Activated naive CD8-positive, alpha-beta T cell treated with anti-CD3 and anti-CD28 coated beads, Interleukin-2, amount 50 U/mL, for 24 hours (primary cell): ENCODE measurements at regions not wholly inside any gene's neighbourhood (a gene's known extent, or its start where the extent isn't known, plus 50 kb on each side); places are given as distances from the start of the nearest gene placed in this dataset.

ENCODE experiments used
- ATAC-seq: fragments of 150-1000 bp; cut with Tn5 transposase; one replicate; pipeline ENCODE4 v1.10.0; 2021
- DNase-seq: peaks from one replicate; pipeline ENCODE4 v3.0.0; 2021
- H3K27ac Mint-ChIP-seq: one replicate; pipeline ENCODE4 v1.8.0; 2021; ENCODE audit warnings: mild to moderate bottlenecking, mixed read lengths
- H3K27me3 Mint-ChIP-seq: one replicate; pipeline ENCODE4 v1.8.0; 2021; ENCODE audit warnings: mixed read lengths
- H3K36me3 Mint-ChIP-seq: one replicate; pipeline ENCODE4 v1.8.0; 2021; ENCODE audit warnings: low read depth, mixed read lengths
- H3K4me1 Mint-ChIP-seq: one replicate; pipeline ENCODE4 v1.8.0; 2021; ENCODE audit warnings: mixed read lengths
- H3K4me3 Mint-ChIP-seq: one replicate; pipeline ENCODE4 v1.8.0; 2021; ENCODE audit warnings: mild to moderate bottlenecking, moderate library complexity, mixed read lengths
- H3K9me3 Mint-ChIP-seq: one replicate; pipeline ENCODE4 v1.8.0; 2021; ENCODE audit warnings: mixed read lengths

- DNase-seq (no peak), ATAC-seq (no peak)
- Mint-ChIP-seq H3K36me3 (no peaks in the 10 kb centered on the region), H3K9me3 (no peaks in the 10 kb centered on the region), H3K27me3 (no peaks in the 10 kb centered on the region), H3K4me3 (no peak overlapping the region), H3K27ac (no peak overlapping the region), H3K4me1 (no peaks in the 10 kb centered on the region)
Measured at GRCh38 chr2:6760132-6760531, 105.6 kb downstream of the CMPK2 start.

- ATAC-seq: no peak
- no peak overlapping the region for H3K4me3 Mint-ChIP-seq
- H3K36me3 Mint-ChIP-seq: no peaks in the 10 kb centered on the region
- no peaks in the 10 kb centered on the region for H3K27me3 Mint-ChIP-seq
- no peak overlapping the region for H3K27ac Mint-ChIP-seq
- DNase-seq: no peak
- no peaks in the 10 kb centered on the region for H3K4me1 Mint-ChIP-seq
- no peaks in the 10 kb centered on the region for H3K9me3 Mint-ChIP-seq
Measured at GRCh38 chr2:6764968-6765723, 100.6 kb downstream of the CMPK2 start.

- peaks cover 21% of the 10 kb centered on the region for H3K27me3 Mint-ChIP-seq
- H3K9me3 Mint-ChIP-seq: no peaks in the 10 kb centered on the region
- H3K4me3 Mint-ChIP-seq: no peak overlapping the region
- no peak overlapping the region for H3K27ac Mint-ChIP-seq
- DNase-seq (no peak), ATAC-seq (no peak)
- no peaks in the 10 kb centered on the region for H3K36me3 Mint-ChIP-seq
- H3K4me1 Mint-ChIP-seq: peaks cover 8% of the 10 kb centered on the region
Measured at GRCh38 chr2:6769346-6769745, 96.4 kb downstream of the CMPK2 start.

- ATAC-seq (no peak), DNase-seq (no peak)
- Mint-ChIP-seq H3K27ac (no peak overlapping the region), H3K36me3 (no peaks in the 10 kb centered on the region), H3K27me3 (peaks cover 21% of the 10 kb centered on the region), H3K9me3 (no peaks in the 10 kb centered on the region), H3K4me3 (no peak overlapping the region), H3K4me1 (peaks cover 8% of the 10 kb centered on the region)
Measured at GRCh38 chr2:6770006-6770405, 95.7 kb downstream of the CMPK2 start.

GRCh38 chr2:6771634-6772611 is 93.8 kb downstream of the CMPK2 start:
- ATAC-seq (no peak), DNase-seq (no peak)
- Mint-ChIP-seq H3K27ac (no peak overlapping the region), H3K27me3 (peaks cover 21% of the 10 kb centered on the region), H3K36me3 (no peaks in the 10 kb centered on the region), H3K9me3 (no peaks in the 10 kb centered on the region), H3K4me3 (no peak overlapping the region), H3K4me1 (peaks cover 8% of the 10 kb centered on the region)

GRCh38 chr2:6773007-6773693 is 92.6 kb downstream of the CMPK2 start:
- H3K4me1 Mint-ChIP-seq: peaks cover 8% of the 10 kb centered on the region
- no peak overlapping the region for H3K4me3 Mint-ChIP-seq
- DNase-seq: peak; percentile 86
- no peaks in the 10 kb centered on the region for H3K36me3 Mint-ChIP-seq
- peak; percentile 85 for ATAC-seq
- no peak overlapping the region for H3K27ac Mint-ChIP-seq
- peaks cover 21% of the 10 kb centered on the region for H3K27me3 Mint-ChIP-seq
- H3K9me3 Mint-ChIP-seq: no peaks in the 10 kb centered on the region

- H3K27ac Mint-ChIP-seq: no peak overlapping the region
Measured at GRCh38 chr2:6773694-6774044, 92.0 kb downstream of the CMPK2 start.

GRCh38 chr2:6776125-6776524 is 89.6 kb downstream of the CMPK2 start:
- no peak for ATAC-seq
- H3K36me3 Mint-ChIP-seq: no peaks in the 10 kb centered on the region
- no peak overlapping the region for H3K4me3 Mint-ChIP-seq
- peaks cover 10% of the 10 kb centered on the region for H3K4me1 Mint-ChIP-seq
- peaks cover 21% of the 10 kb centered on the region for H3K27me3 Mint-ChIP-seq
- H3K27ac Mint-ChIP-seq: no peak overlapping the region
- H3K9me3 Mint-ChIP-seq: no peaks in the 10 kb centered on the region
- DNase-seq: no peak

More at GRCh38 chr2:6773694-6774044, 92.0 kb downstream of the CMPK2 start:
- no peak for DNase-seq
- H3K4me3 Mint-ChIP-seq: no peak overlapping the region
- no peaks in the 10 kb centered on the region for H3K9me3 Mint-ChIP-seq
- H3K27me3 Mint-ChIP-seq: peaks cover 21% of the 10 kb centered on the region
- H3K4me1 Mint-ChIP-seq: peaks cover 8% of the 10 kb centered on the region
- H3K36me3 Mint-ChIP-seq: no peaks in the 10 kb centered on the region
- no peak for ATAC-seq

GRCh38 chr2:6777626-6778025 is 88.1 kb downstream of the CMPK2 start:
- no peak overlapping the region for H3K27ac Mint-ChIP-seq
- peaks cover 16% of the 10 kb centered on the region for H3K27me3 Mint-ChIP-seq
- DNase-seq (no peak), ATAC-seq (no peak)
- no peak overlapping the region for H3K4me3 Mint-ChIP-seq
- H3K4me1 Mint-ChIP-seq: peaks cover 11% of the 10 kb centered on the region
- H3K36me3 Mint-ChIP-seq: no peaks in the 10 kb centered on the region
- no peaks in the 10 kb centered on the region for H3K9me3 Mint-ChIP-seq

- peaks cover 6% of the 10 kb centered on the region for H3K4me1 Mint-ChIP-seq
- H3K4me3 Mint-ChIP-seq: no peak overlapping the region
- H3K27me3 Mint-ChIP-seq: no peaks in the 10 kb centered on the region
- H3K27ac Mint-ChIP-seq: no peak overlapping the region
- DNase-seq: peak; percentile 10
- H3K9me3 Mint-ChIP-seq: no peaks in the 10 kb centered on the region
- ATAC-seq: peak; percentile 37
- no peaks in the 10 kb centered on the region for H3K36me3 Mint-ChIP-seq
Measured at GRCh38 chr2:6780765-6781274, 84.9 kb downstream of the CMPK2 start.

GRCh38 chr2:6782517-6783237 is 83.0 kb downstream of the CMPK2 start:
- Mint-ChIP-seq H3K36me3 (no peaks in the 10 kb centered on the region), H3K27me3 (no peaks in the 10 kb centered on the region), H3K4me1 (peaks cover 6% of the 10 kb centered on the region), H3K4me3 (no peak overlapping the region), H3K27ac (no peak overlapping the region), H3K9me3 (no peaks in the 10 kb centered on the region)
- ATAC-seq (no peak), DNase-seq (no peak)

GRCh38 chr2:6783238-6783614 is 82.5 kb downstream of the CMPK2 start:
- Mint-ChIP-seq H3K4me3 (no peak overlapping the region), H3K4me1 (peaks cover 6% of the 10 kb centered on the region), H3K27ac (no peak overlapping the region), H3K27me3 (no peaks in the 10 kb centered on the region), H3K36me3 (no peaks in the 10 kb centered on the region), H3K9me3 (no peaks in the 10 kb centered on the region)
- no peak for DNase-seq
- ATAC-seq: no peak

- Mint-ChIP-seq H3K9me3 (no peaks in the 10 kb centered on the region), H3K27me3 (no peaks in the 10 kb centered on the region), H3K27ac (no peak overlapping the region), H3K36me3 (no peaks in the 10 kb centered on the region), H3K4me1 (peaks cover 6% of the 10 kb centered on the region), H3K4me3 (no peak overlapping the region)
- no peak for DNase-seq
- ATAC-seq: no peak
Measured at GRCh38 chr2:6784291-6784690, 81.4 kb downstream of the CMPK2 start.

- no peaks in the 10 kb centered on the region for H3K36me3 Mint-ChIP-seq
- peaks cover 6% of the 10 kb centered on the region for H3K4me1 Mint-ChIP-seq
- H3K27me3 Mint-ChIP-seq: no peaks in the 10 kb centered on the region
- DNase-seq: no peak
- no peak overlapping the region for H3K27ac Mint-ChIP-seq
- H3K9me3 Mint-ChIP-seq: no peaks in the 10 kb centered on the region
- no peak overlapping the region for H3K4me3 Mint-ChIP-seq
- no peak for ATAC-seq
Measured at GRCh38 chr2:6785493-6785892, 80.2 kb downstream of the CMPK2 start.
